ENCODE measurements at regions not wholly inside any gene's neighbourhood (a gene's known extent, or its start where the extent isn't known, plus 50 kb on each side); places are given as distances from the start of the nearest gene placed in this dataset.

- no peak for TF ChIP-seq CTCF (IDR thresholded peaks at IDR 0.05 in 8 of 11, conservative IDR thresholded peaks at IDR 0.05 in 3 of 11)
- TF ChIP-seq POLR2AphosphoS5 (IDR thresholded peaks at IDR 0.05) = no peak
Observed at GRCh38 chr1:188590641-188591040, 1761.9 kb downstream of the PLA2G4A start.
